Left lung (tissue), 4 donors: ENCODE measurements at regions not wholly inside any gene's neighbourhood (a gene's known extent, or its start where the extent isn't known, plus 50 kb on each side); places are given as distances from the start of the nearest gene placed in this dataset.

Experiments
- ATAC-seq: fragments of 200-7000 bp; cut with Tn5 transposase; one replicate; pipeline ENCODE4 v1.9.1; 2020; ENCODE audit warnings: moderate library complexity
- DNase-seq, 4 donors: peaks; one replicate each; pipeline ENCODE4 v3.0.0-alpha.2; 2013 to 2020
- H3K27ac ChIP-seq, 2 donors: fragments of 200-600 bp; sonication (generic) in 1 of 2; one replicate each; pipeline versions ENCODE4 v1.5.0 to v1.8.0; 2020 to 2021
- H3K27me3 ChIP-seq, 2 donors: fragments of 200-600 bp; sonication (generic) in 1 of 2; one replicate each; pipeline versions ENCODE4 v1.5.0 to v1.8.0; 2020 to 2021
- H3K36me3 ChIP-seq, 2 donors: fragments of 200-600 bp; sonication (generic) in 1 of 2; one replicate each; pipeline versions ENCODE4 v1.5.0 to v1.8.0; 2020 to 2021
- H3K4me1 ChIP-seq, 2 donors: fragments of 200-600 bp; one replicate each; pipeline ENCODE4 v1.8.0; 2021
- H3K4me3 ChIP-seq, 2 donors: fragments of 200-600 bp; sonication (generic) in 1 of 2; one replicate each; pipeline versions ENCODE4 v1.5.0 to v1.8.0; 2020 to 2021; ENCODE audit warnings: mild to moderate bottlenecking in 1 of 2
- H3K9me3 ChIP-seq, 2 donors: fragments of 200-600 bp; sonication (generic) in 1 of 2; one replicate each; pipeline versions ENCODE4 v1.5.0 to v1.8.0; 2020 to 2021
- CTCF ChIP-seq, 2 donors: fragments of 200-600 bp; sonication (generic) in 1 of 2; IDR thresholded peaks; one replicate each; pipeline versions ENCODE4 v1.5.0 to v1.8.0; 2021; ENCODE audit warnings: antibody characterized with exemption in 2 of 2
- intact Hi-C, 2 donors: fragments of 100-400 bp; cut with DNase I; formaldehyde crosslinking; loops; one replicate each; pipeline versions ENCODE4 v1.11.2 to v1.14.2; 2022
- donor health status: DM: no; HTN: yes; CAD: no.
- donor health status: DM: no; HTN: no; CAD: no.

GRCh38 chr22:25492162-25492561 is 72.3 kb upstream of the GRK3 start:
- DNase-seq (no peak), ATAC-seq (no peak)
- Histone ChIP-seq H3K9me3 (no peaks in the 10 kb centered on the region), H3K4me3 (no peak overlapping the region), H3K36me3 (peaks cover 0 to 5% of the 10 kb centered on the region in 2 donors), H3K27ac (no peak overlapping the region), H3K27me3 (no peaks in the 10 kb centered on the region), H3K4me1 (peaks cover 0 to 6% of the 10 kb centered on the region in 2 donors)
- intact Hi-C loops = no loop called here
- no peak for TF ChIP-seq CTCF (IDR thresholded peaks at IDR 0.05)

- no peak overlapping the region for H3K27ac ChIP-seq
- no peaks in the 10 kb centered on the region for H3K9me3 ChIP-seq
- H3K4me3 ChIP-seq = no peak overlapping the region
- H3K36me3 ChIP-seq = peaks cover 0 to 5% of the 10 kb centered on the region in 2 donors
- H3K4me1 ChIP-seq = peaks cover 0 to 6% of the 10 kb centered on the region in 2 donors
- no peak for ATAC-seq
- DNase-seq = no peak
- H3K27me3 ChIP-seq = no peaks in the 10 kb centered on the region
- intact Hi-C loops = no loop called here
- TF ChIP-seq CTCF (IDR thresholded peaks at IDR 0.05) = no peak
Observed at GRCh38 chr22:25492841-25493734, 71.4 kb upstream of the GRK3 start.

GRCh38 chr22:25493794-25494193 is 70.7 kb upstream of the GRK3 start:
- DNase-seq (no peak), ATAC-seq (no peak)
- no peak for TF ChIP-seq CTCF (IDR thresholded peaks at IDR 0.05)
- intact Hi-C loops = no loop called here
- Histone ChIP-seq H3K27ac (no peak overlapping the region), H3K9me3 (no peaks in the 10 kb centered on the region), H3K36me3 (peaks cover 0 to 5% of the 10 kb centered on the region in 2 donors), H3K27me3 (no peaks in the 10 kb centered on the region), H3K4me1 (peaks cover 0 to 6% of the 10 kb centered on the region in 2 donors), H3K4me3 (no peak overlapping the region)

GRCh38 chr22:25494774-25495173 is 69.7 kb upstream of the GRK3 start:
- DNase-seq (no peak), ATAC-seq (no peak)
- Histone ChIP-seq H3K27me3 (no peaks in the 10 kb centered on the region), H3K9me3 (no peaks in the 10 kb centered on the region), H3K27ac (no peak overlapping the region), H3K4me3 (no peak overlapping the region), H3K4me1 (peaks cover 0 to 6% of the 10 kb centered on the region in 2 donors), H3K36me3 (peaks cover 0 to 5% of the 10 kb centered on the region in 2 donors)
- no peak for TF ChIP-seq CTCF (IDR thresholded peaks at IDR 0.05)
- intact Hi-C loops = no loop called here

GRCh38 chr22:25495285-25495684 is 69.2 kb upstream of the GRK3 start:
- H3K27me3 ChIP-seq = no peaks in the 10 kb centered on the region
- ATAC-seq = no peak

More at GRCh38 chr22:25495285-25495684, 69.2 kb upstream of the GRK3 start:
- no peaks in the 10 kb centered on the region for H3K9me3 ChIP-seq
- no peak overlapping the region for H3K4me3 ChIP-seq
- no peak for TF ChIP-seq CTCF (IDR thresholded peaks at IDR 0.05)
- no peak overlapping the region for H3K27ac ChIP-seq
- no peak for DNase-seq
- H3K36me3 ChIP-seq = peaks cover 0 to 1% of the 10 kb centered on the region in 2 donors
- intact Hi-C loops = no loop called here
- H3K4me1 ChIP-seq = peaks cover 0 to 6% of the 10 kb centered on the region in 2 donors
